HepG2 (cell line): ENCODE measurements at regions not wholly inside any gene's neighbourhood (a gene's known extent, or its start where the extent isn't known, plus 50 kb on each side); places are given as distances from the start of the nearest gene placed in this dataset.

ENCODE experiments used
- ATAC-seq: fragments of 200-7000 bp; cut with Tn5 transposase; 3 replicates; pipeline ENCODE4 v1.9.1; 2020; ENCODE audit warnings: mild to moderate bottlenecking, moderate library complexity
- BruUV-seq: library from RNA; stranded (reverse); fragments of 400-500 nt; replicated peaks from 2 replicates; lab custom pipeline; 2021; lab: Mats Ljungman, UMichigan
- CTCF ChIA-PET: fragments of 300-600 bp; formaldehyde crosslinking; extraction: SDS; loops from one replicate; lab custom pipeline; 2021; ENCODE audit warnings: low total read pairs, inconsistent platforms, low intra/inter-chr PET ratio; lab: Yijun Ruan, JAX
- POLR2A ChIA-PET: fragments of 350-600 bp; sonication (Branson Sonifier 250); formaldehyde crosslinking; loops from one replicate; lab custom pipeline; 2020; ENCODE audit warnings: antibody characterized with exemption, inconsistent platforms; lab: Yijun Ruan, JAX
- DNase-seq: peaks from one replicate; pipeline ENCODE4 v3.0.0-alpha.2; 2015; ENCODE audit warnings: low spot score
- FAIRE-seq: peaks from 3 replicates; lab custom pipeline; 2011; peaks lifted over from hg19 to GRCh38; lab: Jason Lieb, UNC
- H2AFZ ChIP-seq: one replicate; pipeline ENCODE4 v1.6.1; 2011; ENCODE audit warnings: low read length, inconsistent platforms
- H3K27ac ChIP-seq: fragments of 300-600 bp; 3 replicates; pipeline ENCODE4 v1.8.0; 2011; ENCODE audit warnings: mixed run types, mild to moderate bottlenecking, mixed read lengths, low read length, inconsistent platforms; ENCODE audit not compliant: insufficient read depth; ENCODE audit errors: extremely low read length
- H3K27me3 ChIP-seq, 2 experiments: fragments of 200-600 bp in 1 of 2; 2 replicates in 1 of 2; 3 replicates in 1 of 2; pipeline versions ENCODE4 v1.6.0 to v1.8.0; 2011; ENCODE audit warnings: low read length in 2 of 2, mild to moderate bottlenecking in 2 of 2, moderate library complexity in 2 of 2, inconsistent platforms in 1 of 2; ENCODE audit not compliant: insufficient read depth in 2 of 2, control insufficient read depth in 1 of 2
- H3K36me3 ChIP-seq, 2 experiments: fragments of 200-600 bp in 1 of 2; replicated peaks in 1 of 2; 2 replicates in 1 of 2; 3 replicates in 1 of 2; pipeline versions ENCODE4 v1.5.1 to v1.8.0; 2011; ENCODE audit warnings: low read length in 2 of 2, inconsistent platforms in 1 of 2; ENCODE audit not compliant: insufficient read depth in 2 of 2, control insufficient read depth in 1 of 2
- H3K4me1 ChIP-seq: 2 replicates; pipeline ENCODE4 v1.5.1; 2012; ENCODE audit warnings: low read length, inconsistent platforms; ENCODE audit not compliant: insufficient read depth
- H3K4me2 ChIP-seq: 2 replicates; pipeline ENCODE4 v1.6.0; 2011; ENCODE audit warnings: low read depth, low read length, inconsistent platforms
- H3K4me3 ChIP-seq, 3 experiments: fragments of 200-600 bp in 1 of 3; sonication (generic), shearing (Covaris generic) in 1 of 3; replicated peaks in 1 of 3; 2 replicates each; pipeline ENCODE4 v1.5.1; 2011 to 2016; ENCODE audit warnings: low read length in 3 of 3, inconsistent platforms in 2 of 3, low read depth in 2 of 3, mild to moderate bottlenecking in 2 of 3, control low read depth in 1 of 3, mixed read lengths in 1 of 3; ENCODE audit not compliant: insufficient read depth in 1 of 3
- H3K79me2 ChIP-seq: one replicate; pipeline ENCODE4 v1.6.1; 2011; ENCODE audit warnings: low read length, inconsistent platforms; ENCODE audit not compliant: insufficient read depth
- H3K9ac ChIP-seq: 2 replicates; pipeline ENCODE4 v1.6.0; 2011; ENCODE audit warnings: mild to moderate bottlenecking, low read depth, low read length, inconsistent platforms; ENCODE audit not compliant: insufficient read depth
- H3K9me3 ChIP-seq: 2 replicates; pipeline ENCODE4 v1.5.1; 2012; ENCODE audit warnings: mild to moderate bottlenecking, low read length
- H4K20me1 ChIP-seq: 2 replicates; pipeline ENCODE4 v1.6.0; 2011; ENCODE audit warnings: inconsistent platforms, mild to moderate bottlenecking, low read length, moderate library complexity; ENCODE audit not compliant: insufficient read depth
- in situ Hi-C: cut with HindIII; loops from 2 replicates; pipeline ENCODE4 v1.10.0; 2017; ENCODE audit warnings: low pct_unique_long_range_greater_than_20kb; ENCODE audit not compliant: extremely low pct_ligation_motif_present
- intact Hi-C: fragments of 100-400 bp; cut with micrococcal nuclease; formaldehyde crosslinking; loops from one replicate; pipeline ENCODE4 v1.10.0; 2022; ENCODE audit not compliant: unreplicated experiment
- TF ChIP-seq, protein P1 (sequence below): IDR thresholded peaks from 2 replicates; pipeline ENCODE4 v1.6.1; 2018; ENCODE audit warnings: missing genetic modification reagents
- TF ChIP-seq, protein P2 (sequence below): sonication (generic); formaldehyde crosslinking; IDR thresholded peaks from 2 replicates; pipeline ENCODE4 v1.5.0; 2020; ENCODE audit warnings: missing genetic modification reagents
- TF ChIP-seq, protein P3 (sequence below): sonication (generic); formaldehyde crosslinking; IDR thresholded peaks from 2 replicates; pipeline ENCODE4 v1.9.0; 2021; ENCODE audit warnings: missing genetic modification reagents, mild to moderate bottlenecking, borderline replicate concordance

DNA sequence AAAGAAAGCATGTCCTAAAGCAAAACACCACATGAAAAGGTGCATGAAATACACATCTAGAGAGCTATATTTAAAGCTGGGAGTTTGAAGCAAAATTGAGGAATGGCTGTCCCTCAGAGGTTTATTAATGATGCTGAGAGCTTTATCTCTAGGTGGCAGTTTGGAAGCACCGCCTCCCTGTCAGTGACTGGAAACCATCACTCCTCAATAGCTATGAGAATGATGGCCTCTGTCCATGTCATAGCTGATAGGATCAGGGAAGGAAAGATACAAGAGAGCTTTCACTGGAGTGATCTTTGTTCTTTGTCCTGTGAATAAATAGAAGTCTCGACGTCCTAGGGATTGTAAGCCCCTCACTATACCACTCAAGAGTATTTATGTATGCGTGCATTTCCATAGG, 110.5 kb downstream of the NUDT12 start (continued):
- TF ChIP-seq, protein P1, sequence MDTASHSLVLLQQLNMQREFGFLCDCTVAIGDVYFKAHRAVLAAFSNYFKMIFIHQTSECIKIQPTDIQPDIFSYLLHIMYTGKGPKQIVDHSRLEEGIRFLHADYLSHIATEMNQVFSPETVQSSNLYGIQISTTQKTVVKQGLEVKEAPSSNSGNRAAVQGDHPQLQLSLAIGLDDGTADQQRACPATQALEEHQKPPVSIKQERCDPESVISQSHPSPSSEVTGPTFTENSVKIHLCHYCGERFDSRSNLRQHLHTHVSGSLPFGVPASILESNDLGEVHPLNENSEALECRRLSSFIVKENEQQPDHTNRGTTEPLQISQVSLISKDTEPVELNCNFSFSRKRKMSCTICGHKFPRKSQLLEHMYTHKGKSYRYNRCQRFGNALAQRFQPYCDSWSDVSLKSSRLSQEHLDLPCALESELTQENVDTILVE (CRISPR knock-in tag): no peak
- TF ChIP-seq, all 625 proteins: peak for 0

DNA sequence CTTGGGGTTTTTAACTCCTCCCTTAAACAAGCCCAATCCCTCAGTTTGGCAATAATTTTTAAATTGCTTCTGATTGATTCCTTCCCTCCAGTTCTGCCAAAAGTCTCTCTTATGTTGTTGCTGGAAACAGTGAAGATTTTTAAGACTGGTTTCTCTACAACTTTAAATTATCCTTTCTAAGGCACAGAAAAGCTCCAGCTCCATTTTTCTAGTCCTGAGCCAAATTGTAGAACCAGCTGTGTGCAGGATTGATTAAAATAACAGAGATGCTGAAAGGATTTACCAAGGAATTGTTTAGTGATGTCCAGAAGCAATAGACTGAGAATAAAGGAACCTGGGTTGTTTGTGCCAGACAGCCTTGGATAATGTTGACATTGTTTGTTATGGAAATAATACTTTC, 111.3 kb downstream of the NUDT12 start:
- ChIA-PET CTCF (no interaction called here), POLR2A (no interaction called here)
- Histone ChIP-seq H3K4me2 (no peak overlapping the region), H3K9me3 (no peaks in the 10 kb centered on the region), H3K4me1 (no peaks in the 10 kb centered on the region), H3K79me2 (no peaks in the 10 kb centered on the region), H3K27me3 (no peaks in the 10 kb centered on the region), H3K9ac (no peak overlapping the region), H3K4me3 (no peak overlapping the region), H3K27ac (no peak overlapping the region), H4K20me1 (no peaks in the 10 kb centered on the region), H2AFZ (no peak overlapping the region), H3K36me3 (no peaks in the 10 kb centered on the region)
- no TSS peak for BruUV-seq
- DNase-seq (no peak), FAIRE-seq (no peak), ATAC-seq (no peak)
- intact Hi-C loops: no loop called here
- in situ Hi-C loops: no loop called here
- TF ChIP-seq, protein P2, sequence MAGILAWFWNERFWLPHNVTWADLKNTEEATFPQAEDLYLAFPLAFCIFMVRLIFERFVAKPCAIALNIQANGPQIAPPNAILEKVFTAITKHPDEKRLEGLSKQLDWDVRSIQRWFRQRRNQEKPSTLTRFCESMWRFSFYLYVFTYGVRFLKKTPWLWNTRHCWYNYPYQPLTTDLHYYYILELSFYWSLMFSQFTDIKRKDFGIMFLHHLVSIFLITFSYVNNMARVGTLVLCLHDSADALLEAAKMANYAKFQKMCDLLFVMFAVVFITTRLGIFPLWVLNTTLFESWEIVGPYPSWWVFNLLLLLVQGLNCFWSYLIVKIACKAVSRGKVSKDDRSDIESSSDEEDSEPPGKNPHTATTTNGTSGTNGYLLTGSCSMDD: no peak
- TF ChIP-seq, protein P3, sequence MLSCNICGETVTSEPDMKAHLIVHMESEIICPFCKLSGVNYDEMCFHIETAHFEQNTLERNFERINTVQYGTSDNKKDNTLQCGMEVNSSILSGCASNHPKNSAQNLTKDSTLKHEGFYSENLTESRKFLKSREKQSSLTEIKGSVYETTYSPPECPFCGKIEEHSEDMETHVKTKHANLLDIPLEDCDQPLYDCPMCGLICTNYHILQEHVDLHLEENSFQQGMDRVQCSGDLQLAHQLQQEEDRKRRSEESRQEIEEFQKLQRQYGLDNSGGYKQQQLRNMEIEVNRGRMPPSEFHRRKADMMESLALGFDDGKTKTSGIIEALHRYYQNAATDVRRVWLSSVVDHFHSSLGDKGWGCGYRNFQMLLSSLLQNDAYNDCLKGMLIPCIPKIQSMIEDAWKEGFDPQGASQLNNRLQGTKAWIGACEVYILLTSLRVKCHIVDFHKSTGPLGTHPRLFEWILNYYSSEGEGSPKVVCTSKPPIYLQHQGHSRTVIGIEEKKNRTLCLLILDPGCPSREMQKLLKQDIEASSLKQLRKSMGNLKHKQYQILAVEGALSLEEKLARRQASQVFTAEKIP (CRISPR knock-in tag): no peak
